ENCODE measurements at regions not wholly inside any gene's neighbourhood (a gene's known extent, or its start where the extent isn't known, plus 50 kb on each side); places are given as distances from the start of the nearest gene placed in this dataset.

DNA sequence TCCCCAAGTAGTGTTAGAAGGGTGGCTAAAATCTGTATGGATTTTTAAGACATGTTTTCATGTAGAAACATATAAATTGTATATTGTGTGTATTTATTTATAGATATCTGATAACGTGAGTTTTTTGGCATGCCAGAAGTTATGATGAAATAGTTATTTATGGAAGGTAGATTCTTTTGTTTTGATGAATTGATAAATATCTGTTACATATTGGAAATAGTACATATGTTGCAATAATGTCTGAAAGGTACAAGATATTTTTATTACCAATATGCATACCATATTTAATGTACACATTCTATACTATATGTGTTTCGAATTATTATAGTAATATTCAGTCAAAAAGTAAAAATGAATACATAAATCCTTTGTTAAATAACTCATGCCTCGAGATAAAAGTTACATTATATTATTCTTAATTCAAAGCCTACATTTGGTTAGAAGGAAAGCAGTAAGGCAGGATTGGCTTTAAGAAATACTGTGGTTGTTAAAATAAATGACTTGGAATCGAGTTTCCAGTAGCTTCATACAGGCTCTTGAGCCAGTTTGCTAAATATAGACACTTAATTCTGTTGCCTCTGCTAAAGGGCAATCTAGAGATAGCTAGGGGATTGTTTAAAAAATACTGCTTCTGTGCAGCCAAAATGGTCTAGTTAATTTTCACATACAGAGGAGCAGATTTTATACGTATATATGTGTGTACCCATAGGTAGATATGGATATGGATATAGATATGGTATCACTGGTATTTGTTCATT lies 1175.1 kb upstream of the B3GALT2 start:
- H3K4me3 ChIP-seq (replicated peaks in 1 of 2; ENCODE audit: low read depth in 1 of 2, low read length in 2 of 2): no peak overlapping the region
- H3K27ac ChIP-seq (ENCODE audit: low read depth, low read length): no peak overlapping the region
- TF ChIP-seq RAD21 (IDR thresholded peaks at IDR 0.05; ENCODE audit: low read depth) (no peak), SRF (IDR thresholded peaks at IDR 0.05; ENCODE audit: low read depth) (no peak), SIN3A (IDR thresholded peaks at IDR 0.05; ENCODE audit: low read depth) (no peak), SP1 (IDR thresholded peaks at IDR 0.05; ENCODE audit: low read depth) (no peak)
- POLR2A ChIA-PET: no interaction called here
- H2AFZ ChIP-seq (ENCODE audit: low read depth, low read length, poor library complexity, severe bottlenecking): no peak overlapping the region
- no peaks in the 10 kb centered on the region for H3K27me3 ChIP-seq (ENCODE audit: insufficient read depth, low read length)
- no peak overlapping the region for H3K4me2 ChIP-seq (ENCODE audit: low read length)
- no peaks in the 10 kb centered on the region for H3K36me3 ChIP-seq (ENCODE audit: control insufficient read depth in 1 of 2, insufficient read depth in 2 of 2, low read length in 2 of 2)
- no peak for ATAC-seq
- H4K20me1 ChIP-seq (ENCODE audit: insufficient read depth): no peaks in the 10 kb centered on the region
- no peaks in the 10 kb centered on the region for H3K9me2 ChIP-seq (ENCODE audit: insufficient read depth)
- no peaks in the 10 kb centered on the region for H3K9me3 ChIP-seq (ENCODE audit: control insufficient read depth in 1 of 2, insufficient read depth in 1 of 2, low read depth in 1 of 2, low read length in 2 of 2)
- H3K4me1 ChIP-seq (ENCODE audit: control insufficient read depth in 1 of 2, insufficient read depth in 2 of 2, low read length in 2 of 2): no peaks in the 10 kb centered on the region
- CTCF ChIA-PET: no interaction called here
- DNase-seq (ENCODE audit: low read depth, low spot score): no peak
- intact Hi-C loops (cut with micrococcal nuclease): no loop called here
- RAD21 ChIA-PET (ENCODE audit: low non-redundant PET in 1 of 2, low total read pairs in 2 of 2, uncharacterized antibody in 2 of 2, unreplicated experiment in 2 of 2): no interaction called here
- no peak overlapping the region for H3K9ac ChIP-seq (ENCODE audit: low read length)
- BruUV-seq (replicated peaks): no TSS peak
- H3K79me2 ChIP-seq (ENCODE audit: insufficient read depth, low read length): no peaks in the 10 kb centered on the region

DNA sequence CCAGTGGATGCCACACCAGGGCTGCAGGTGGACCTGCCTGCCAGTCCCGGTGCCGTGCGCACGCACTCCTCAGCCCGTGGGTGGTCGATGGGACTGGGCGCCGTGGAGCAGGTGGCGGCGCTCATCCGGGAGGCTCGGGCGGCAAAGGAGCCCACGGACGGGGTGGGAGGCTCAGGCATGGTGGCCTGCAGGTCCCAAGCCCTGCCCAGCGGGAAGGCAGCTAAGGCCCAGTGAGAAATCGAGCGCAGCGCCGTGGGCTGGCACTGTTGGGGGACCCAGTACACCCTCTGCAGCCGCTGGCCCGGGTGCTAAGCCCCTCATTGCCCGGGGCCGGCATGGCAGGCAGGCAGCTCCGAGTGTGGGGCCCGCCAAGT lies 1171.8 kb upstream of the B3GALT2 start:
- no peaks in the 10 kb centered on the region for H3K9me2 ChIP-seq (ENCODE audit: insufficient read depth)
- H3K27me3 ChIP-seq (ENCODE audit: insufficient read depth, low read length): no peaks in the 10 kb centered on the region
- no TSS peak for BruUV-seq (replicated peaks)
- no peak overlapping the region for H2AFZ ChIP-seq (ENCODE audit: low read depth, low read length, poor library complexity, severe bottlenecking)
- no peaks in the 10 kb centered on the region for H3K4me1 ChIP-seq (ENCODE audit: control insufficient read depth in 1 of 2, insufficient read depth in 2 of 2, low read length in 2 of 2)
- POLR2A ChIA-PET: no interaction called here
- intact Hi-C loops (cut with micrococcal nuclease): no loop called here
- H3K36me3 ChIP-seq (ENCODE audit: control insufficient read depth in 1 of 2, insufficient read depth in 2 of 2, low read length in 2 of 2): no peaks in the 10 kb centered on the region
- H3K4me2 ChIP-seq (ENCODE audit: low read length): no peak overlapping the region
- DNase-seq (ENCODE audit: low read depth, low spot score) (no peak), ATAC-seq (no peak)
- no peak overlapping the region for H3K9ac ChIP-seq (ENCODE audit: low read length)
- no peak overlapping the region for H3K27ac ChIP-seq (ENCODE audit: low read depth, low read length)
- CTCF ChIA-PET: no interaction called here
- RAD21 ChIA-PET (ENCODE audit: low non-redundant PET in 1 of 2, low total read pairs in 2 of 2, uncharacterized antibody in 2 of 2, unreplicated experiment in 2 of 2): no interaction called here
- H3K9me3 ChIP-seq (ENCODE audit: control insufficient read depth in 1 of 2, insufficient read depth in 1 of 2, low read depth in 1 of 2, low read length in 2 of 2): no peaks in the 10 kb centered on the region
- no peaks in the 10 kb centered on the region for H4K20me1 ChIP-seq (ENCODE audit: insufficient read depth)
- no peaks in the 10 kb centered on the region for H3K79me2 ChIP-seq (ENCODE audit: insufficient read depth, low read length)
- H3K4me3 ChIP-seq (replicated peaks in 1 of 2; ENCODE audit: low read depth in 1 of 2, low read length in 2 of 2): no peak overlapping the region
- TF ChIP-seq, protein P1, sequence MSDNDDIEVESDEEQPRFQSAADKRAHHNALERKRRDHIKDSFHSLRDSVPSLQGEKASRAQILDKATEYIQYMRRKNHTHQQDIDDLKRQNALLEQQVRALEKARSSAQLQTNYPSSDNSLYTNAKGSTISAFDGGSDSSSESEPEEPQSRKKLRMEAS (IDR thresholded peaks at IDR 0.05): no peak
- TF ChIP-seq EZH2phosphoT487 (IDR thresholded peaks at IDR 0.05; ENCODE audit: borderline replicate concordance): no peak
- TF ChIP-seq, protein P2, sequence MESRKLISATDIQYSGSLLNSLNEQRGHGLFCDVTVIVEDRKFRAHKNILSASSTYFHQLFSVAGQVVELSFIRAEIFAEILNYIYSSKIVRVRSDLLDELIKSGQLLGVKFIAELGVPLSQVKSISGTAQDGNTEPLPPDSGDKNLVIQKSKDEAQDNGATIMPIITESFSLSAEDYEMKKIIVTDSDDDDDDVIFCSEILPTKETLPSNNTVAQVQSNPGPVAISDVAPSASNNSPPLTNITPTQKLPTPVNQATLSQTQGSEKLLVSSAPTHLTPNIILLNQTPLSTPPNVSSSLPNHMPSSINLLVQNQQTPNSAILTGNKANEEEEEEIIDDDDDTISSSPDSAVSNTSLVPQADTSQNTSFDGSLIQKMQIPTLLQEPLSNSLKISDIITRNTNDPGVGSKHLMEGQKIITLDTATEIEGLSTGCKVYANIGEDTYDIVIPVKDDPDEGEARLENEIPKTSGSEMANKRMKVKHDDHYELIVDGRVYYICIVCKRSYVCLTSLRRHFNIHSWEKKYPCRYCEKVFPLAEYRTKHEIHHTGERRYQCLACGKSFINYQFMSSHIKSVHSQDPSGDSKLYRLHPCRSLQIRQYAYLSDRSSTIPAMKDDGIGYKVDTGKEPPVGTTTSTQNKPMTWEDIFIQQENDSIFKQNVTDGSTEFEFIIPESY (IDR thresholded peaks at IDR 0.05; ENCODE audit: extremely low read depth, insufficient replicate concordance, low read length): no peak
- no peak for TF ChIP-seq ZFX (IDR thresholded peaks at IDR 0.05)
- TF ChIP-seq SIN3A (IDR thresholded peaks at IDR 0.05; ENCODE audit: low read depth): no peak
- TF ChIP-seq CEBPB (IDR thresholded peaks at IDR 0.05; ENCODE audit: low read depth): no peak
- no peak for TF ChIP-seq RAD21 (IDR thresholded peaks at IDR 0.05; ENCODE audit: low read depth)
- no peak for TF ChIP-seq ZNF274 (IDR thresholded peaks at IDR 0.05; ENCODE audit: low read depth, low read length)
- TF ChIP-seq EGR1 (IDR thresholded peaks at IDR 0.05; ENCODE audit: low read depth): no peak
- TF ChIP-seq SRF (IDR thresholded peaks at IDR 0.05; ENCODE audit: low read depth): no peak
- no peak for TF ChIP-seq ELF1 (IDR thresholded peaks at IDR 0.05; ENCODE audit: borderline replicate concordance, low read depth)
- TF ChIP-seq, protein P3, sequence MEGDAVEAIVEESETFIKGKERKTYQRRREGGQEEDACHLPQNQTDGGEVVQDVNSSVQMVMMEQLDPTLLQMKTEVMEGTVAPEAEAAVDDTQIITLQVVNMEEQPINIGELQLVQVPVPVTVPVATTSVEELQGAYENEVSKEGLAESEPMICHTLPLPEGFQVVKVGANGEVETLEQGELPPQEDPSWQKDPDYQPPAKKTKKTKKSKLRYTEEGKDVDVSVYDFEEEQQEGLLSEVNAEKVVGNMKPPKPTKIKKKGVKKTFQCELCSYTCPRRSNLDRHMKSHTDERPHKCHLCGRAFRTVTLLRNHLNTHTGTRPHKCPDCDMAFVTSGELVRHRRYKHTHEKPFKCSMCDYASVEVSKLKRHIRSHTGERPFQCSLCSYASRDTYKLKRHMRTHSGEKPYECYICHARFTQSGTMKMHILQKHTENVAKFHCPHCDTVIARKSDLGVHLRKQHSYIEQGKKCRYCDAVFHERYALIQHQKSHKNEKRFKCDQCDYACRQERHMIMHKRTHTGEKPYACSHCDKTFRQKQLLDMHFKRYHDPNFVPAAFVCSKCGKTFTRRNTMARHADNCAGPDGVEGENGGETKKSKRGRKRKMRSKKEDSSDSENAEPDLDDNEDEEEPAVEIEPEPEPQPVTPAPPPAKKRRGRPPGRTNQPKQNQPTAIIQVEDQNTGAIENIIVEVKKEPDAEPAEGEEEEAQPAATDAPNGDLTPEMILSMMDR (IDR thresholded peaks at IDR 0.05 in 2 of 3, conservative IDR thresholded peaks at IDR 0.05 in 1 of 3; ENCODE audit: borderline replicate concordance in 1 of 3, insufficient read depth in 1 of 3, low read depth in 2 of 3, low read length in 2 of 3): no peak
- no peak for TF ChIP-seq EZH2 (IDR thresholded peaks at IDR 0.05)
- TF ChIP-seq JUND (IDR thresholded peaks at IDR 0.05): no peak
- TF ChIP-seq POLR2A (IDR thresholded peaks at IDR 0.05; ENCODE audit: borderline replicate concordance, extremely low read depth, insufficient read depth, insufficient read length): no peak
- no peak for TF ChIP-seq YY1 (IDR thresholded peaks at IDR 0.05; ENCODE audit: extremely low read depth, insufficient replicate concordance, low read depth, low read length)
- no peak for TF ChIP-seq POLR2AphosphoS5 (IDR thresholded peaks at IDR 0.05; ENCODE audit: low read depth, low read length)
- TF ChIP-seq CBX3 (IDR thresholded peaks at IDR 0.05; ENCODE audit: low read depth): no peak

All from HCT116 (cell line).